SKM-1 (cell line): ENCODE measurements at regions not wholly inside any gene's neighbourhood (a gene's known extent, or its start where the extent isn't known, plus 50 kb on each side); places are given as distances from the start of the nearest gene placed in this dataset.
"Not testable (repeated sequence)": the region's sequence is repeated elsewhere in the genome, so short reads cannot be mapped to it uniquely, and the experiment has no call there.

ENCODE experiments used
- DNase-seq: peaks from one replicate; lab custom pipeline; 2025; ENCODE audit not compliant: unreplicated experiment; lab: John Stamatoyannopoulos, UW

DNA sequence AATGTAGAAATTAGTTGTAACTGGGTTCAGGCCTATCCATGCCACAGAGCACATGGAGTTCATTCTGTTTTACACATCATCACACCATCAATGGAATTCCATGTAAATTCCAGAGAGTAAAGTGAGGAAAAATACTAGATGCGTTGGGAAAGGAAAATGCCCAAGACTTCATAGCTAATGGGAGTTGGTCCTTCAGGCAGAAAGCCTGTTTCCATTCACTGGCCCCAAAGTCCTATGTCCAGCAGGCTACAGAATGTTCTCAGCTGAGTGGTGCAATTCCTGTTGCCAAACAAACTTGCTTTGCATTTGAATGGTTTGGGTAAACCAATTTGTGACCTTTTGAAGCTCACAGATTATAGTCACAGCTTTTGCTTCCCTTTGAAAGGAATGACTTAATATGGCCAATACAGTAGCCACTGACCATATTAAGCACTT lies 164.6 kb upstream of the PFN2 start:
- DNase-seq: no peak

- no peak for DNase-seq
Measured at GRCh38 chr3:150133293-150133692, 162.6 kb upstream of the PFN2 start.

- no peak for DNase-seq
Measured at GRCh38 chr3:150132101-150132749, 161.5 kb upstream of the PFN2 start.

DNA sequence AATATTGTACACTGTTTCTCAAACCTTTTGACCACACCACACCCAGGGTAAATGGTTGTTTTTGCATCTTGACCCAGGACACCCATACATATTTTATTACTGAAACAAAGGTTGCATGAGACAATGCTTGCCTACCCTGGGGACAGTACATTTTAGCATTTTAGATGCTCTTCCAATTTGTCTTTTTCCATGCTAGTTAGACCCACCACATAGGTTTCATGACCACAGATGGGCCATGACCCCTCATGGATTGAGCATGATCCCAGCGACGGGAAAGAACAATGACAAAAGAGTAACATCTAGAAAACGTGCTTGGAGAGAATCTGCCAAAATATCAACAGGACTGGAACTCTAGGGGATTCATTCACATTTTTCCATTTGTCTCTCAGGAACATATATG lies 161.0 kb upstream of the PFN2 start:
- DNase-seq: no peak

DNA sequence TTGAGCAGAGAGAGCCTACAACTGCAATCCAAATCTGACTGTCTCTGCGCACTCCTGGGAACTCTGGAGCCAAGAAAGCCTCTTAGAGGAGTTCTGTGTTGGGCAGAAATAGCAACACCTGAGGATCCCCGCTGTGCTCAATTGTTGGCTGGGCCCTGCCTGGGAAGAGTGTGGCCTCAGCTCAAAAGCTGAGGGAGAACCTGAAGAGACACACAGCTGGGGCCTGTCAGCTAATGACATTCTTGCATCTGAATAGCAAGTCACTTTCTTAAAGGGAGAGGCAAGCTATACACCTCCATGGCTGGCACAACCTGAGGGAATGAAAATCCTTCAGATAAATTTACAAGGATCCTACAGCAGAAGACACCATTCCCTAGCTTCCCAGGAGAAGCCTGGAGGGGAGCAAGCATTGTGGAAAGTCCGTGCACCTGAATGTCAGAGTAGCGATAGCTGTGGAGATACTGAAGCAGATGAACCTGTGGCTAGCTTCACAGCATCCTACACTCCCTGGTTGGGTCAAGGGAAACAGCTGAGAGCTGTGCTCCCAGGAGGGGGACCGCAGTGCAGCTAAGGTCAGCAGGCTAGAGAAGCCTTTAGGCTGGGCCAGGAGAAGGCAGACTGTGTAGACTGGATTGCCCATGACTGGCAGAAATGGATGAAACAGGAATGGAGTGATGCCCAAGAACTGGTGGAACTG lies 159.9 kb upstream of the PFN2 start:
- DNase-seq: no peak

DNA sequence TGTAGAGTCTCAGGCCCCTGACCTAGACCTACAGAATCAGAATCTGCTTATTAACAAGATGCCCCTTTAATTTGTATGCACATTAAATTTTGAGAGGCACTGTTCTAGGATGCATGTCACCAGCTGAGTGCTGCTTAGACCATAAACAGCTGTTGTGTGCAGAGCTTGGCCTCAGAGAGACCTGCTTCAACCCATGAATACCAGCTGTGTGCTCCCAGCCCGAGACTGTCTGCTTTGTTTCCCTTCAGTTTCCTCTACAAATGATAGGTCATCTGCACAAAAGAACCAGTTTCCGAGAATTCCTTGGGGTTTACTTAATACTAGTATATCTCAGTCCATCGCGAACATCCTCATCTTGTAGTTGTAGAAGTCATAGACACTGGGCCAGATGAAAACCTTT lies 158.5 kb upstream of the PFN2 start:
- DNase-seq: no peak

GRCh38 chr3:150128126-150128525 lies 157.4 kb upstream of the PFN2 start:
- DNase-seq: no peak

GRCh38 chr3:150127011-150127490 lies 156.4 kb upstream of the PFN2 start:
- DNase-seq: no peak

DNA sequence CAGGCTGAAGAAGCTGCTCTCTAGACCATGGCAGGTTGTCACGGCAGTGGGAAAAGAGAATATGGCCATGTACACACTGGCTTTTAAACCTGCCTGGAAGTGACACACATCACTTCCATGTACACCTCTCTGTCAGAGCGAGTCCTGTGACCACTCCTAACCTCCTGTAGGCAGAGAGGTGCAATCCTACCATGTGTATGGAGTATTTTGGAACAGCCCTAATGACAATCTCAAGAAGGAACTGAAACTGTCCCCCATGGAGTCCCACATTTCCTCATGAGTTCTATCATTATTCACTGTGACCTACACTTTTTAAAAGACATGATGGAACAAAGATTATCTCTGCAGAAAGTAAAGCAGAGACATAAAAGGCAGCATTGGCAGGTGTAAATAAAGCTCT lies 153.4 kb upstream of the PFN2 start:
- no peak for DNase-seq

DNA sequence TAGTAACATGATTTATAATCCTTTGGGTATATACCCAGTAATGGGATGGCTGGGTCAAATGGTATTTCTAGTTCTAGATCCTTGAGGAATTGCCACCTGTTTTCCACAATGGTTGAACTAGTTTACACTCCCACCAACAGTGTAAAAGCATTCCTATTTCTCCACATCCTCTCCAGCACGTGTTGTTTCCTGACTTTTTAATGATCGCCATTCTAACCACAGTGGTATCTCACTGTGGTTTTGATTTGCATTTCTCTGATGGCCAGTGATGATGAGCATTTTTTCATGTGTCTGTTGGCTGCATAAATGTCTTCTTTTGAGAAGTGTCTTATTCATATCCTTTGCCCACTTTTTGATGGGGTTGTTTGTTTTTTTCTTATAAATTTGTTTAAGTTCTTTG lies 152.6 kb upstream of the PFN2 start:
- not testable (repeated sequence) for DNase-seq

- DNase-seq: no peak
Measured at GRCh38 chr3:150118219-150118618, 147.5 kb upstream of the PFN2 start.

DNA sequence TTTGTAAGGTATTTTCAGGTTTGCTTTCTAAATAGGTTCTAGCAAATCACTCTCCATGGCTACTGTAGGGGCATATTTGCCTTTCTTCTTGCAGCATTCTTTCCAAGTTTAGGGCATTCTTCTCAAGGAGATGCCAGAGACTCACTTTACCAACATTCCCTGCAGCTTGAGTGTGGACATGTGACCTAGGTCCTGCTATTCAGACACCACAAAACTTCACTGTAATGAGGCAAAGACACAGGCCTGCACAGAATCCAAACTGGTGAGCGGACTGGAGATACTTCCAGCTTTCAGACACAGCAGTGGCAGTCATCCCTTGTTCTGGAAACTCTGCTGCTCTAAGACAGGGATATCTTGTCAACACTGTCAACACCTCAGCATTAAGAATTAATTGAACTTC lies 146.4 kb upstream of the PFN2 start:
- DNase-seq: no peak

- DNase-seq: no peak
Measured at GRCh38 chr3:150116196-150116595, 145.5 kb upstream of the PFN2 start.

DNA sequence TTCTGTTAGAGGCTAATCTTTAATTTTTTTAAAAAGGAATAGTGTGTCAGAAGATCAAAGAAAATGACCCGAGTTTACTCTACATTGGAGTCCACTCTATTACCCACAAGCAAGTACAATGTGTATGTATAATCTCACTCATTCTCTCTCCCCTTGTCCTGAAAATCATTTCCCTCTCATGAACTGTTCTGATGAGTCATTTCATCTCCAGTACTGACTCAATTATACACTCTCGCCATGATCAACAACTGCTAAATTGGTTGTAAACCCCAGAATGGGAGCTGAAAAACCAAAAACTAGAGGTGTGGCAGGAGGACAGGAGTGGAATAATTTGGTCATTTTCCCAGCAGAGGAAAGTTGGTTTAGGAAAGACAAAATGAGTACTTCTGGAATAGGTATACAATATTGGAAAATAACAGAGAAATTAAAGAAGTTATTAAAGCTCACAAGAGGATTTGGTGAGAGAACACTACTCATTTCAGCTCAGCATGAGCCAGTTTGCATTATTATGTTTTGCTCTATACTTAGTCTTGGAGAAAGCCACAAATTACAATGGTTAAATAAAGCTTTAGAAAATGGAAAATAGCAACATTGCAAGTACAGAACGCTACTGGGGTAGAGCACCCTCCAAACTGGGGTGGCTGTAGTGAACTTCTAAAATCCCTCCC lies 144.3 kb upstream of the PFN2 start:
- DNase-seq: no peak

GRCh38 chr3:150114273-150114672 lies 143.6 kb upstream of the PFN2 start:
- DNase-seq: no peak

DNA sequence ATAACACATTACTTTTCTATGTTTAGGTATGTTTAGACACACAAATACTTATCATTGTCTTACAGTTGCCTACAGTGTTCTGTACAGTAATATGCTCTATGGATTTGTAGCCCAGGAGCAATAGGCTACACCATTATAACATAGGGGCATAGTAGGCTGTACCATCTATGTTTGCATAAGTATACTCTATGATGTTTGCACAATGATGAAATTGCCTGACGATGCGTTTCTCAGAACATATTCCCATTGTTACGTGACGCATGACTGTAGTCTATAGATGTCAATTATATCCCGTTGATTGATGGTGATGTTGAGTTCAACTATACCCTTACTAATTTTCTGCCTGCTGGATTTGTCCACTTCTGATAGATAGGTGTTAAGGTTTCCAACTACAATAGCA lies 139.4 kb upstream of the PFN2 start:
- no peak for DNase-seq

DNA sequence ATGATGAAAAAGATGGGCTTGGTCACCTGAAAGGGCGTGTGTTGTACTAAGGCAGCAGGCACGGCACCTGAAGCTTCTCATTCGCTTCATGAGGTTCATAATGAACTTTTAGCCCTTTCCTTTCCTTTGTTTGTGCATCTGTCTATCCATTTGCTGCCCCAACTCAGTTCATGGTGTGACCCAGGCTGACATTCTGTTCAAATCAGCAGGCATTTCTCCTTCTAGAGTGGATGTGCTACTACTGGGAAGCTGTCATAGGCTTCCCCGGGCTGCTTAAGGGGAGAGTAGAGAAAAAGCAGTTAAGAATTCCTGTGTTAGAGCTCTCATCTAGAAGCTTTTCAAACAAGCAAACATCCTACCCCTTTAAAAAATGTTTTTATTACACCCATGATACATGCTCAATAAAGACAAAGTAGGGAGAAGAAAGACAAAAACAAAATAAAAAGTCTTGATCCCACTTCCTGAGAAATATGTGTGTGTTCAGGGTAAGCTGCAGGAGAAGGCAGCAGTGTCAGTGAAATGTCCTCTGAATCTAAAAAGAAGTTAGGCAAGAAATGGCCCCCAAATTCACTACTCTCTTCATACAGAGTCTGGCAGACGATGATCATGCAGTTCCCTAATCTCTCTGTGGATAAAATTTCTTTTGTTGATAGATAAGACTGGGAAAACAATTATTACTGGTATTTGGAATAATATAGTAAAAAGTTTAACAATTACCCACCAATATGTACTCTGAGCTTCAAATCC lies 136.9 kb upstream of the PFN2 start:
- no peak for DNase-seq

- DNase-seq: no peak
Measured at GRCh38 chr3:150106740-150107428, 136.2 kb upstream of the PFN2 start.

DNA sequence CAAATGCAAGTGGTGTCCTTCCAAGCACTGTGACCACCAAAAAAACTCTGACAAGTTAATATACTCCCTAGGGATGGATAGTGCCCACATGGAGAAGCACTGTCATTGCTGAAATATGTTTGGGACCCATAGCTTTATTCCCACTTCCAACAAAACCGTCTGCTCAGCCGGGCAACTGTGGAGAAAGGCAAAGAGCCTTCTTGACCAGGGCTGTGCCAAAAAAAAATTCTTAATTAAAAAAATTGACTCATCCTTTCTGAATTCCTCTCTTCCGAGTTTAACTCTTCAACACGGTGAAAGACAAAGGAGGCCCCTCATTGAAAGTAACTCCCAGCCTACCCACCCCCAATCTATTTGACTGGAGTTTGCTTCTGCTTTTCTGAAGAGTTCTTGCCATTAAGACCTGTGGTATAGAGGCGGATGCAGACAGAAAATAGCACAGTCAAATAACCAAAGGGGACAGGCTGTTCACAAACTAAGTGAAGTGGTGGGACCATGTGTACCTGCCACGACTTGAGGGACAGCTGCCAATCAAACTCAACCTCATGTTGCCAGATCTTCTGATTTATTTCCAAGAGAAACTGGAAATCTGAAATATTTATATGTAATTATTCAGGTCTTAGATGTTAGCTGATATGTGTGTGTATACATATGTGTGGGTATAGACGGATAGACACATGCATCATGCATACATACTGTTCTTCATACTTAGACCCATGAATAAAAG lies 135.4 kb upstream of the PFN2 start:
- no peak for DNase-seq

- no peak for DNase-seq
Measured at GRCh38 chr3:150105025-150105424, 134.3 kb upstream of the PFN2 start.
